ENCODE measurements at regions not wholly inside any gene's neighbourhood (a gene's known extent, or its start where the extent isn't known, plus 50 kb on each side); places are given as distances from the start of the nearest gene placed in this dataset.

DNA sequence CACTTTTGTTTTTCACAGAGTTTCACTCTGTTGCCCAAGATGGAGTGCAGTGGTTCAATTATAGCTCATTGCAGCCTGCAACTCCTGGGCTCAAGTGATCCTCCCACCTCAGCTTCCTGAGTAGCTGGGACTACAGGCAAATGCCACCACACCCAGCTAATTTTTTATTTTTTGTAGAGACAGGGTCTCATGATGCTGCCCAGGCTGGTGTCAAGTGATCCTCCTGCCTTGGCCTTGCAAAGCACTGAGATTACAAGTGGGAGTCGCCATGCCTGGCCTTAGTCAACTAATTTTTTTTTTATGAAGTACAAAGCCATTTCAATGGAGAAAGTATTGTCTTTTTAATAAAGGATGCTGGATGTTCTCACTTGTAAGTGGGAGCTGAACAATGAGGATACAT is 51.3 kb upstream of the UXT start:
- TF ChIP-seq, protein P1, sequence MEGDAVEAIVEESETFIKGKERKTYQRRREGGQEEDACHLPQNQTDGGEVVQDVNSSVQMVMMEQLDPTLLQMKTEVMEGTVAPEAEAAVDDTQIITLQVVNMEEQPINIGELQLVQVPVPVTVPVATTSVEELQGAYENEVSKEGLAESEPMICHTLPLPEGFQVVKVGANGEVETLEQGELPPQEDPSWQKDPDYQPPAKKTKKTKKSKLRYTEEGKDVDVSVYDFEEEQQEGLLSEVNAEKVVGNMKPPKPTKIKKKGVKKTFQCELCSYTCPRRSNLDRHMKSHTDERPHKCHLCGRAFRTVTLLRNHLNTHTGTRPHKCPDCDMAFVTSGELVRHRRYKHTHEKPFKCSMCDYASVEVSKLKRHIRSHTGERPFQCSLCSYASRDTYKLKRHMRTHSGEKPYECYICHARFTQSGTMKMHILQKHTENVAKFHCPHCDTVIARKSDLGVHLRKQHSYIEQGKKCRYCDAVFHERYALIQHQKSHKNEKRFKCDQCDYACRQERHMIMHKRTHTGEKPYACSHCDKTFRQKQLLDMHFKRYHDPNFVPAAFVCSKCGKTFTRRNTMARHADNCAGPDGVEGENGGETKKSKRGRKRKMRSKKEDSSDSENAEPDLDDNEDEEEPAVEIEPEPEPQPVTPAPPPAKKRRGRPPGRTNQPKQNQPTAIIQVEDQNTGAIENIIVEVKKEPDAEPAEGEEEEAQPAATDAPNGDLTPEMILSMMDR (IDR thresholded peaks at IDR 0.05; ENCODE audit: control insufficient read depth, extremely low read depth, insufficient read depth): no peak
- no peak for DNase-seq (ENCODE audit: low read depth)
- no peak overlapping the region for H3K4me3 ChIP-seq (ENCODE audit: low read depth, low read length)
